Urothelium cell line (cell line): ENCODE measurements at regions not wholly inside any gene's neighbourhood (a gene's known extent, or its start where the extent isn't known, plus 50 kb on each side); places are given as distances from the start of the nearest gene placed in this dataset.
"Not testable (repeated sequence)": the region's sequence is repeated elsewhere in the genome, so short reads cannot be mapped to it uniquely, and the experiment has no call there.

Source experiments
- DNase-seq: peaks from one replicate; pipeline ENCODE4 v3.0.0; 2011; ENCODE audit warnings: low spot score, mixed read lengths
- FAIRE-seq: peaks from 2 replicates; lab custom pipeline; 2011; peaks lifted over from hg19 to GRCh38; lab: Jason Lieb, UNC

GRCh38 chr15:69666441-69666882 lies 213.8 kb downstream of the RPLP1 start:
- peak; percentile 44 for FAIRE-seq
- no peak for DNase-seq

DNA sequence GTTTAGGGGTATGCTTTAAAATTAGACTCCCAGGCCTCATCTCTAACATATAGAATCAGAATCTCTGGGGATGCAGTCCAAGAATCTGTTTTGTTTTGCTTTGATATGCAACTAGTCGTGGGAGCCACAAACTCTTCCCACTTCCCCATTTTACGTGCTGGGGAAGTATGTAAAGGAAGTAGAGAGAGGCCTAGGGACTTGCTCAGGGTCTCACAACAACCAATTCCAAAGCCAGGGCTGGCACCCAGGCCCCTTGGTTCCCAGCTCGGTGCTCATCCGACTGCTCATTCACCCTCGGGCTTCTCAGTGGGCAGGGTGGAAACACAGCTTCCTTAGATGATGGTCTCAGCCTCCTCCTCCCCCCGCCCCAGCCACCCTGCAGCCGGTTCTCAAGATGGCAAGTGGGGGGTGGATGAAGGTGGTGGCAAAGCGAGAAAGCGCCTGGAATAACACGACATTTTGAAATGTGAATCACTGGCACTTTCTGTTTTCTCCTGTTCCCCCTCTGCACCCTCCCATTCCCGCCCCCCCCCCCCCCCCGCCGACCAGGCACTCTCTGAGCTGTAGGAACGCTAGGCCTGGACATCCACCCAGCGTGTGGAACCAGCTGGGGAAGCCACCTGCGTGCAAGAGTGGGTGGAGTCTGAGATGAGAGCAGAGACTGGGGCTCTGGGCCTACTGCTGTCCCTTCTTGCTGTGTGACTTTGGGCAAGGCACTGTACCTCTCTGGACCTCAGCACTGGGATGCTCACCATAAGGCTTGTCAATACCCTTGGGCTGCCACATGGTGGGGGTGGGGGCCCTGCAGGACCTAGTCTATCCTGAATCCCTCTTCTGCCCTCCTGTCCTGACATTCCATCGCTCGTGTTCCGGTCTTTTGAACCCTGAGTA lies 214.5 kb downstream of the RPLP1 start:
- no peak for DNase-seq
- no peak for FAIRE-seq

GRCh38 chr15:69668039-69668705 lies 215.6 kb downstream of the RPLP1 start:
- no peak for FAIRE-seq
- no peak for DNase-seq

- no peak for DNase-seq
- FAIRE-seq = peak; percentile 44
These were observed 216.3 kb downstream of the RPLP1 start for GRCh38 chr15:69668963-69669362.

GRCh38 chr15:69669446-69669845 lies 216.8 kb downstream of the RPLP1 start:
- DNase-seq = no peak
- FAIRE-seq = no peak

DNA sequence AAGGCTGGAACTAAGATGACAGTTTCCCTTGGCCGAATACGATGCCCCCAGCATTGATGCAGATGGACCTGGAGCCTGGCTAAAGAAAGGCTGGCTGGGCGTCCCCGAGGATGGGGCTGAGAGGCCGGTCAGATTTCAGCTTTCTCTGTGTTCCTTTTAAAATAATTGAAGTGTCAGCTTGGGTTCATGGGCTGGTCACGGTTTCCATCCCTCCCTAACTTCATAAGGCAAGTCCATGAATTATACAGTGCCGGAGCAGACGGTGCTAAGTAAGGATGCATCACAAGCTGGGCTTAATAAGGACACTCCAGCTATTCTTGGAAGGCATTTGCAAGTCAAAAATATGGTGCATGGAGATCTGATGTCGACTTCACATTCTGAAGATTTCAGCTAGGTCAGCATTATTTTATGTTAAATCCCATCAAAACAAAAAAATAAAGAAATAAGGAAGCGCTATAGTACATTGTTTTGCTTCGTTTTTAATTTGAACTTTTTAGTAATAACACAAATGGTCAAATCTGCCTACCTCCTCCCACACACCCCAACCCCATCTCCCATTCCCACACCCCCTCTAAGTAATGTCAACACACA lies 220.8 kb downstream of the RPLP1 start:
- FAIRE-seq (no peak), DNase-seq (no peak)

DNA sequence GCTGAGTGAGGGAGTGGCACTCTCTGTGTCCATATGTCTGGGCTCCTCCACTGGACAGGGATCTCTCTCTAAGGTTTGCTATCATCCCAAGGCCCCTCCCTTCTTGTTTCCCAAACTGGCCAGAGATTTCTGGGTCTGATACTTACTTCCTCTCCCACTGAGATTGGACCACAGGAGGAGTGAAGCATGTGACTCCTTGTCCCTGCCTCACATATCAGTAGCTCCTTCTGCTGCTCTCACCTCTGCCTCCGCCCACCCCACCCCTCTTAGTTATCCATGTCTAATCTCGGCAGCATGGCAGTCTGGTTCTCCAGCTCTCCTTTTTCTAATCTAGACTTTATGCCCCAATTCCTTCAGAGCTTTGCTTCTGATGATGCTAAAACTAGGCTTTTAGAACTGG lies 223.1 kb downstream of the RPLP1 start:
- DNase-seq = no peak

DNA sequence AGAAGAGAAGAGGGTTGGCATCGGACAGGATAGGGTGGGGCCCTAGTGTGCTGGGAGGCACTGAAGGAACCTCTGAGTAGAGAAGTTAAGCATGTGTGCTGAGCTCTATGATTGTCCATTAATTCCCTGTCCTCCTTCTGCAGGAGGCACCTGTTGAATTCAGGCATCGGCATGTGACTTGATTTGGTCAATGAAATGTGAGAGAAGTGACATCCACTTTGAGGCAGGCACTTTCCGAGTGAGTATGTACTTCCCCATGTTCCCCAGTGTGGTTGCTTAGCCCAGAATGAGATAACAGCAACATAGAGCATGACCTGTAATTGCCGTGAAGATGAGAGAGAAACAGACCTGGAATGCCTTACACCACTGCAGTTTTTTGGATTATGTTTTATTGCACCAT lies 224.8 kb downstream of the RPLP1 start:
- DNase-seq (no peak), FAIRE-seq (peak; percentile 79)

More for the DNA sequence above, 223.1 kb downstream of the RPLP1 start:
- FAIRE-seq = no peak

DNA sequence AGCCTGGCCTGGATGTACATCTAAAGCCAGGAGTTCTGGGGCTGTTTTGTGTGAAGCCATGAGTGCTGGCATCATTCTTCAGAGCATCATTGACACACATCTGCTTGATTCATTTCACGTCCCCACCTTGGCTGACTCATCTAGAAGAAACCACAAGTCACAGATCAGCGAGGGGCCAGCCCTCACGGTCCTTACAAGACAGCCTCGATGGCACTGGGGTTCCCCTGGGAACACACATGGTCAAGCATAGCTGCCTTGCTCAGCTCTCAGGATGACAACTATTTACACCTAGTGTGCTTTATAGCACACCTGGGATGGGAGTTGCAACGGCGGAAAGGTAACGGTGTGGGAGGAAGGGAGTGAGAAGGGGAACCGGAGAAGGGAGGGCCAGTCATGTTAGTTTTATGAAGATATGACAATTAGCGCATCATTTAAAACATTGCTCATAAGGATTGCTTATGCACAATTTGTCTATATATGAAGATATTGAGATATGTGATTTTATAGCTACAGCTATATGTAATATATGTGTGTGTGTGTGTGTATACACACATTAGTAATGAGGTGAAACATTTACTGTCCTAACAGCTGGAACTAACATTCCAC lies 227.1 kb downstream of the RPLP1 start:
- DNase-seq (no peak), FAIRE-seq (no peak)

DNA sequence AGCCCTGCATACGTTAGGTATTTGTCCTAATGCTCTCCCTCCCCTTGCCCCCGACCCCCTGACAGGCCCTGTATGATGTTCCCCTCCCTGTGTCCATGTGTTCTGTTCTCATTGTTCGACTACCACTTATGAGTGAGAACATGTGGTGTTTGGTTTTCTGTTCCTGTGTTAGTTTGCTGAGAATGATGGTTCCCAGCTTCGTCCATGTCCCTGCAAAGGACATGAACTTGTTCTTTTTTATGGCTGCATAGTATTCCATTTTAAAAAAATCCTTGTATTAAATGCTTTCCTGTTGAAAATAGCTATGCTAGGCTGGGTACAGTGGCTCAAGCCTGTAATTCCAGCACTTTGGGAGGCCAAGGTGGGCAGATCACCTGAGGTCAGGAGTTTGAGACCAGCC lies 232.2 kb downstream of the RPLP1 start:
- not testable (repeated sequence) for FAIRE-seq, DNase-seq

- FAIRE-seq (no peak), DNase-seq (no peak)
These were observed 233.2 kb downstream of the RPLP1 start for GRCh38 chr15:69685512-69686452.

DNA sequence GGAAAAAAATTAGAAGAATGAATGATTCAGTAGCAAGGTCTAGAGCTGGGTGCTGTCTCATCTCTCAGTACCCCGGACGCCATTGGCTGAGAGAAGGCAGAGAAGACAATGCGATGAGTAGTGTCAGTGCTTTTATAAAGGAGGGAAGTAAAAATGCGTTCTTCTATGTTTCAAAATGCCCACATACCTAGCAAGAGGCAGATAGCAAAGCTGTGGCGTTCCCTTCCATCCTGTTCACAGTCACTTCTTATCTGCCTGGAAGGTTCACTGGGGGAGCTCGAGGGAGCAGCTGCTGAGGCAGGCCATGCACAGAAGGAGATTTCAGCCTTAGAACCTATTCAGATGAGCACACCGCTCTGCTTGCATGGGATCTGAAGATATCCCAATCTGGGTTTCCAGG lies 234.0 kb downstream of the RPLP1 start:
- no peak for FAIRE-seq

DNA sequence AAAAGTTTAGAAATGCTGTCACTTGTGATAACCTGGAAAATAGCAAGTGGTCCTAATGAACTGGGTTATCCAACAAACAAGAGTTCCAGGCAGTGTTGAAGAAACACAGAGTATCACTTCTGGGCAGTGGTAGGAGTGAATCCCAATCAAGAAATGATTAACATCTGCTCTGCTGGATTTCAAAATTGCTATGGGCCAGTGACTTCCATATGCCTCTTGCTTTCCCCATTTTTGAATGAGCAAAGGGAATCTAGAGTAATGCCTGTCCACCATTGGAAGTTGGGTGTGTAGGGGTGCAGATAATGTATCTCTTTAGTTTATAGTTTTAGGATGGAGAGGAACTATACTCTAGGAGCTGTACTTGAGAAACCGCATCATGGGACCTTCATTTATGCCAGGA lies 236.5 kb downstream of the RPLP1 start:
- FAIRE-seq = no peak
- no peak for DNase-seq

More for the DNA sequence above, 234.0 kb downstream of the RPLP1 start:
- no peak for DNase-seq

DNA sequence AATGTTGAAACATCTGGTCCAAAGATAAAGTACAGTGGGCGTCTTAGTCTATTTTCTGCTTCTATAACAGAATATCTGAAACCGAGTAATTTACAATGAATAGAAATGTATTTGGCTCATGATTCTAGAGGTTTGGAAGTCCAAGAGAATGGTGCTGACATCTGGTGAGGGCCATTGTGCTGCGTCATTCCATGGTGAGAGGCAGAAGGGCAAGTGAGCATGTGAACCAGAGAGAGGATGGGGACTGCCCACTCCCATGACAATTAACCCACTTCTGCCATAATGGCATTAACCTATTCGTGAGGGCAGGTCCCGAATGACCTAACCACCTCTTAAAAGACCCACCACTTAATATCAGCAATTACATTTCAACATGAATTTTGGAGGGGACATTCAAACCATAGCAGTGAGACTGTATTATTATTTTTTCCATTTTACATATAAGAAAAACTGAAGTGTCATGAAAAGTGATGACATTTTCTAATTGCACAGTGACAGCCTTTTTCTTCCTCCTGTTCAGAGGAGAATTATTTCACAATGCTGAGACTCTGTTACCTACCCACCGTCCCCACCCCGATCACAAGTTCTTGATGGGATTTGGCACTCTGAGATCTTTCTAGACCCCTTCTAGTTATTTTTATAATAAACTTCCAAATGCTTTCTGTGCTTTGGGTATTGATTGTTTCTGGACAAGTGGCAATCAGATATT lies 238.8 kb downstream of the RPLP1 start:
- no peak for FAIRE-seq
- no peak for DNase-seq

DNA sequence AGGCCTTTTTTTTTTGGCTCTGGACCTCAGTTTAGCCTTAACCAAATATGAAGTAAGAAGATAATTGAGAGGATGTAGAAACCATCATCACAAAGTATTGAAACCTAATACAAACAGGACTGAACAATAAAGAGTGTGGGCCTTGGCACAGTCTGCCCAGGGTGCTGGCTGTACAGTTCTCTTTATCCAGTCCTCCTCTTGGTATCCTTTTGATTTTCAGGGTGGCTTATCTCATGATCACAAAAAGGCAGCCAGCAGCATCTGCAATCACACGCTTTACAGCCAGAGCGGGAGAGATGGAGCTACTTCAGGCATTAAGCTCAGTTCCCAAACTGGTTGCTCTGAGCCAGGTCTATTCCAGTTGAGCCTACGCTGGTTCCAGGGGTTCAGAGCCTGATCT lies 239.7 kb downstream of the RPLP1 start:
- DNase-seq (no peak), FAIRE-seq (no peak)

- DNase-seq = no peak
- FAIRE-seq = no peak
These were observed 240.4 kb downstream of the RPLP1 start for GRCh38 chr15:69693059-69693458.

DNA sequence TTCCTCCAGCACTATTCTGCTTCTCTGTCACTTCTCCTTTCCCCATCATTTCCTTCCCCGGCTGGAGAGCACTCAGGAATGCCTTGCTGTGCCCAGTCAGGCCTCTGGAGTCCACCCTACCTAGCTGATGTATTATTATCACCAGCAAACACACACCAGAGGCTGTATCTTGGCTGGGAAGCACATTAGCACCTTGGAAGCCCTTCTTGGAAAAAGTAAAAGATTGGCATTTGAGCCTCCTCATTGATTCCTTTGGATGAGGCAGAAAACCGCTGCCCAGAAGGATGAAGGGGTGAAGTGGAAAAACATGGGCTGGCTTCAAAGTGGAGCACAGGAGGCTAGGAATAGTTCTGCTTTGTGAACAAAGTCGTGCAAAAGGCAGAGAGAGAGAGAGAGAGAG lies 244.3 kb downstream of the RPLP1 start:
- no peak for DNase-seq
- FAIRE-seq = no peak

GRCh38 chr15:69697916-69698315 lies 245.3 kb downstream of the RPLP1 start:
- DNase-seq (no peak), FAIRE-seq (no peak)

GRCh38 chr15:69699096-69699495 lies 246.5 kb downstream of the RPLP1 start:
- FAIRE-seq = no peak
- DNase-seq = no peak

- no peak for FAIRE-seq
These were observed 247.8 kb downstream of the RPLP1 start for GRCh38 chr15:69700380-69700779.

More at GRCh38 chr15:69700380-69700779, 247.8 kb downstream of the RPLP1 start:
- no peak for DNase-seq
